ENCODE measurements at regions not wholly inside any gene's neighbourhood (a gene's known extent, or its start where the extent isn't known, plus 50 kb on each side); places are given as distances from the start of the nearest gene placed in this dataset.

GRCh38 chrX:3250966-3251365 lies 95.5 kb downstream of the MXRA5 start:
- TF ChIP-seq REST (IDR thresholded peaks at IDR 0.05; ENCODE audit: low read depth, low read length): no peak
- TF ChIP-seq, protein P1, sequence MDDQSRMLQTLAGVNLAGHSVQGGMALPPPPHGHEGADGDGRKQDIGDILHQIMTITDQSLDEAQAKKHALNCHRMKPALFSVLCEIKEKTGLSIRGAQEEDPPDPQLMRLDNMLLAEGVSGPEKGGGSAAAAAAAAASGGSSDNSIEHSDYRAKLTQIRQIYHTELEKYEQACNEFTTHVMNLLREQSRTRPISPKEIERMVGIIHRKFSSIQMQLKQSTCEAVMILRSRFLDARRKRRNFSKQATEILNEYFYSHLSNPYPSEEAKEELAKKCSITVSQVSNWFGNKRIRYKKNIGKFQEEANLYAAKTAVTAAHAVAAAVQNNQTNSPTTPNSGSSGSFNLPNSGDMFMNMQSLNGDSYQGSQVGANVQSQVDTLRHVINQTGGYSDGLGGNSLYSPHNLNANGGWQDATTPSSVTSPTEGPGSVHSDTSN (IDR thresholded peaks at IDR 0.05): no peak

Measured in SK-N-SH (cell line).